Anterior cingulate cortex (tissue), 58 donors: ENCODE measurements at regions not wholly inside any gene's neighbourhood (a gene's known extent, or its start where the extent isn't known, plus 50 kb on each side); places are given as distances from the start of the nearest gene placed in this dataset.
A peak's percentile ranks its signal among the peaks of the same experiment; 100 is the strongest.

ENCODE experiments used
- DNase-seq, 58 donors: peaks; one replicate each; lab custom pipeline; 2025; lab: John Stamatoyannopoulos, UW

- DNase-seq: no peak
These were observed 1671.9 kb downstream of the NCAM2 start for GRCh38 chr21:22670148-22670547.

- DNase-seq: no peak
These were observed 1681.0 kb downstream of the NCAM2 start for GRCh38 chr21:22679207-22679606.

GRCh38 chr21:22691658-22692057, 1693.4 kb downstream of the NCAM2 start:
- no peak for DNase-seq

GRCh38 chr21:22703521-22703920, 1705.3 kb downstream of the NCAM2 start:
- DNase-seq: no peak

GRCh38 chr21:22710721-22711120, 1712.5 kb downstream of the NCAM2 start:
- no peak for DNase-seq

GRCh38 chr21:22711636-22712035, 1713.4 kb downstream of the NCAM2 start:
- DNase-seq: no peak

GRCh38 chr21:22725436-22725835, 1727.2 kb downstream of the NCAM2 start:
- DNase-seq: no peak

GRCh38 chr21:22728091-22728490, 1729.9 kb downstream of the NCAM2 start:
- DNase-seq: no peak

GRCh38 chr21:22743085-22743484, 1744.9 kb downstream of the NCAM2 start:
- no peak for DNase-seq

GRCh38 chr21:22754746-22755145, 1756.5 kb downstream of the NCAM2 start:
- no peak for DNase-seq

GRCh38 chr21:22758478-22758877, 1760.3 kb downstream of the NCAM2 start:
- no peak for DNase-seq

GRCh38 chr21:22762463-22762862, 1764.3 kb downstream of the NCAM2 start:
- no peak for DNase-seq

- DNase-seq: no peak
These were observed 1765.2 kb downstream of the NCAM2 start for GRCh38 chr21:22763442-22763841.

GRCh38 chr21:22764222-22764621, 1766.0 kb downstream of the NCAM2 start:
- no peak for DNase-seq

GRCh38 chr21:22791376-22791775, 1793.2 kb downstream of the NCAM2 start:
- no peak for DNase-seq

GRCh38 chr21:22791986-22792560, 1793.9 kb downstream of the NCAM2 start:
- DNase-seq: peak in 8 of 58 donors; percentile 0 to 30 (median 2)

- DNase-seq: no peak
These were observed 1796.9 kb downstream of the NCAM2 start for GRCh38 chr21:22795091-22795490.

GRCh38 chr21:22795644-22796043, 1797.4 kb downstream of the NCAM2 start:
- no peak for DNase-seq

- no peak for DNase-seq
These were observed 1797.9 kb downstream of the NCAM2 start for GRCh38 chr21:22796147-22796546.

- DNase-seq: no peak
These were observed 1805.9 kb downstream of the NCAM2 start for GRCh38 chr21:22804151-22804550.

- DNase-seq: no peak
These were observed 1808.1 kb downstream of the NCAM2 start for GRCh38 chr21:22806278-22806677.

GRCh38 chr21:22813201-22813600, 1815.0 kb downstream of the NCAM2 start:
- DNase-seq: no peak
